ENCODE measurements at regions not wholly inside any gene's neighbourhood (a gene's known extent, or its start where the extent isn't known, plus 50 kb on each side); places are given as distances from the start of the nearest gene placed in this dataset.

DNA sequence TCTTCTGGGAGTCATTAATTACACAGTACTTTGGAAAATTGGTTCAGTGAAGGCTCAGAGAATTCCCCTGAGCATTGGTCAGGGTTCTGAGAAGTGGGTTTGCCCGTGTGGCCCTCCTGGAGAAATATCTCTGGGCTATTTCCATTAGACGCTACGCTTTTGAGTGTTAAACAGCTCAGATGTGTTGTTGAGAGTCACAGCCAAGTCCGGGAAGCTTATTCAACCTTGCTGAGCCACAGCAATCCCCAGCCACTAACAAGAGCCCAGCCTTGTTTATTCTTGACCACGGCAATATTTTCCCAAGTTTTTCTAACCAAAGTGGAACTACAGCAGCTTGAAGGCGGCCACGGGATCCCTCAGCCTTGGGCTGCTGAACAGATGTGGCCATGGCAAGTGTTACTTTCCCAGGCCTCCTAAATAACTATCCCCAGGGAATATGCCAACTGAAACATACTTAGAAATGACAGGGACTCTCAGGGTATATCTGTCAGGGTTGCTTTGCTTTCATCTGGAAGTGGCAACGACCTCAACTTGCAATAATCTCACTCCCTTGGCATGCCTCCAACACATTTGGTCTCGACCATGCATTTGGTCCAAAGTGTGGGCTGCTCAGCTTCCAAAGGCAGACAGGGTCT, 214.7 kb downstream of the EMX2 start:
- no peak overlapping the region for H3K4me3 ChIP-seq (ENCODE audit: low read depth, low read length)
- TF ChIP-seq, protein P1, sequence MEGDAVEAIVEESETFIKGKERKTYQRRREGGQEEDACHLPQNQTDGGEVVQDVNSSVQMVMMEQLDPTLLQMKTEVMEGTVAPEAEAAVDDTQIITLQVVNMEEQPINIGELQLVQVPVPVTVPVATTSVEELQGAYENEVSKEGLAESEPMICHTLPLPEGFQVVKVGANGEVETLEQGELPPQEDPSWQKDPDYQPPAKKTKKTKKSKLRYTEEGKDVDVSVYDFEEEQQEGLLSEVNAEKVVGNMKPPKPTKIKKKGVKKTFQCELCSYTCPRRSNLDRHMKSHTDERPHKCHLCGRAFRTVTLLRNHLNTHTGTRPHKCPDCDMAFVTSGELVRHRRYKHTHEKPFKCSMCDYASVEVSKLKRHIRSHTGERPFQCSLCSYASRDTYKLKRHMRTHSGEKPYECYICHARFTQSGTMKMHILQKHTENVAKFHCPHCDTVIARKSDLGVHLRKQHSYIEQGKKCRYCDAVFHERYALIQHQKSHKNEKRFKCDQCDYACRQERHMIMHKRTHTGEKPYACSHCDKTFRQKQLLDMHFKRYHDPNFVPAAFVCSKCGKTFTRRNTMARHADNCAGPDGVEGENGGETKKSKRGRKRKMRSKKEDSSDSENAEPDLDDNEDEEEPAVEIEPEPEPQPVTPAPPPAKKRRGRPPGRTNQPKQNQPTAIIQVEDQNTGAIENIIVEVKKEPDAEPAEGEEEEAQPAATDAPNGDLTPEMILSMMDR (IDR thresholded peaks at IDR 0.05; ENCODE audit: insufficient read depth, low read depth, low read length, missing control alignments) = no peak
- DNase-seq (ENCODE audit: low read depth) = no peak

DNA sequence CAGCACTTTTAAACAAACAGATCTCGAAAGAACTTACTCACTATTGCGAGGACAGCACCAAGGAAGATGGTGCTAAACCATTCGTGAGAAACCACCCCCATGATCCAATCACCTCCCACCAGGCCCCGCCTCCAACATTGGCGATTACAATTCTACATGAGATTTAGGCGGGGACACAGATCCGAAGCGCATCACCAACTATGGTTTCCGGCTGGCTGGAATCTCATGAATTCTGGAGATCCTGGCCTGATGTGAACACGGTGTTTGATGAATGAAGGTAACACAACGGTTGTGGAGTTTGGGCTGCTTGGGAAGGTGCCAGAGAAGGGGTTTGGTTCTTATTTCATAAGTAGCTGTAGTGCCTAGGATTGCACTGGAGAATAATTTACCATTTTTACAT, 216.7 kb downstream of the EMX2 start:
- TF ChIP-seq, protein P1 (IDR thresholded peaks at IDR 0.05; ENCODE audit: insufficient read depth, low read depth, low read length, missing control alignments) = no peak
- H3K4me3 ChIP-seq (ENCODE audit: low read depth, low read length) = no peak overlapping the region
- DNase-seq (ENCODE audit: low read depth) = no peak

DNA sequence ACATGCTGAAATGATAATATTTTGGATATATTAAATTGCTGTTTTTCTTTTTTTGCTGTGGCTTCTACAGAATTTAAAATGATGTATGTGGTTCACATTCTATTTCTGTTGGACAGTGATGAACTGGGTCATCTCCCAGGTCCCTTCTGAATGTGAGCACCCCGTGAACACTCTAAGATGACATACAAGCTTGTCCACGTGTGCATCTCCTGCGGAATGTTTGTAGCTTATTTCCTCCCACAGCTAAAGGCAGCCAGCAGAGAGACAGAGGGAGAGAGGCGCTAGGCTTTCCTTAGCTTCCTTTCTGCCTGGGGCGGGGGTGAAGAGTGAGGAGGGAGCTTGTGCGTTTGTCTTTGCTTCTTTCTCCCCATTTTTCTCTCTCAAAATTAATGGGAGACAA, 219.1 kb downstream of the EMX2 start:
- DNase-seq (ENCODE audit: low read depth) = no peak
- TF ChIP-seq, protein P1 (IDR thresholded peaks at IDR 0.05; ENCODE audit: insufficient read depth, low read depth, low read length, missing control alignments) = no peak

DNA sequence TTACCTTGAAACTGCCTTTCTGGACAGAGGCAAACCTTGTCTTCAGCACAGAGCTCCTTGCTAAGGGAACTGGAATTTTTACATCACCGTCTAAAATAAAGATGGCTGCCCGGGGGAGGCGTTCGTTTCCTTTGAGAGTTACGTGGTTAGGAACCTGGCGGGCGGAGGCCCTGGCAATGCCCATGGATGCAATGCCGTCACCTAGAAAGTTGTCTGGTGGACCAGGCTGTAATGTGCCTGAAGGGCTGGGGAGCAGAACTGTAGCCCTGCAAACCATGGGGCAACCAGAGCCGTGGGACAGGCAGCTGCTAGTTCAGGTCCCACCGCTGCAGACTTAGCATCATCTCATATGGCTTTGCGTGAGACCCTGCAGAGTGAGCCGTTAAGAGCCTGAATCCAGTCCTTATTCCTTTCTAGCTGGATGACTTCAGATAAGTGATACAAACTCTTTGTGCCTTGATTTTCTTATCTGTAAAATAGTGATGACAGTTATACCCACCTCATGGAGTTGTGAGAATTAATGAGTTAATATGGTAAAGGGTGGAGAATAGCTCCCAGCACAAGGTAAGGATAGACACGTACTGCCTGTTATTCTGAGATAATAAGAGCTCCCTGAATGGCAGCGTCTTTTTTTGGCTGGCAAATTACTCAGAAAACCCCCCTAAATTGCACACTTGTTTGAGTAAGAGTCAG, 219.7 kb downstream of the EMX2 start:
- no peak overlapping the region for H3K4me3 ChIP-seq (ENCODE audit: low read depth, low read length)
- DNase-seq (ENCODE audit: low read depth) = no peak
- TF ChIP-seq, protein P1 (IDR thresholded peaks at IDR 0.05; ENCODE audit: insufficient read depth, low read depth, low read length, missing control alignments) = no peak

More for the DNA sequence above, 219.1 kb downstream of the EMX2 start:
- H3K4me3 ChIP-seq (ENCODE audit: low read depth, low read length) = no peak overlapping the region

DNA sequence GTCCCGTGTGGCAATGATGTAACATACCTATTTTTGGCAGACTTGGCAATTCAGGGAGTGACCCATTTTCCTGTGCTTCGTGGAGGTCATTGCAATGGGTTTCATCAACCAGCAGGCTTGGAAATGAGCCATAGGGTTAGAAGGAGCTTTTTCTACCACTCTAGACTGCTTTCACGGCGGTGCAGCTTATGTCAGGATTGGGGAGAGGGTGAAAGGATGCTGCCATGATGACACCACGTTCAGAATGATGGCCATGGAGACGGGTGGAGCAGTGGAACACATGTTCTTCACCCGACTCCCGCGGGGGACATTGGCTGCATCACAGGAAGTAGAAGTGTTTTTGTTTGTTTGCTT, 220.2 kb downstream of the EMX2 start:
- H3K4me3 ChIP-seq (ENCODE audit: low read depth, low read length) = no peak overlapping the region
- no peak for DNase-seq (ENCODE audit: low read depth)
- TF ChIP-seq, protein P1 (IDR thresholded peaks at IDR 0.05; ENCODE audit: insufficient read depth, low read depth, low read length, missing control alignments) = no peak

DNA sequence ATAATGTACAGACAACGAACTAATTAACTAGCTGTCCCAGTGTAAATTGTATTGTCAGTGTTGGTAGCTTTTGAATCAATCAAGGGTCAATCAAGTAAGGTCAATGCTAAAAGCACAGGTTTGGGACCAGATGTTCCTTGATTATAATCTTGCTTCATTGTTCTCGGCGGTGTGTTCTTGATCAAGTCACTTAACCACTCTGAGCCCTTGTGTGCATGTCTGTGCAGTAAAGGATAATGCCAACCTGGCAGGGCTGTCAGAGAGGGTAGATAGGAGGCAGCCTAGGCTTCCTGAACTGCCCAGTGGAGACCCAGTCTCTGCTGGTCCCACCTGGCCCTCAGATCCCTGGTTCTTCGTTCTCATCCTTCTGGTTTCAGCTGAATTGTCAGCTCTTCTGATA, 221.0 kb downstream of the EMX2 start:
- TF ChIP-seq, protein P1 (IDR thresholded peaks at IDR 0.05; ENCODE audit: insufficient read depth, low read depth, low read length, missing control alignments) = no peak
- DNase-seq (ENCODE audit: low read depth) = no peak
- no peak overlapping the region for H3K4me3 ChIP-seq (ENCODE audit: low read depth, low read length)

Data from GM12865 (cell line).